Panc1 (cell line): ENCODE measurements at regions not wholly inside any gene's neighbourhood (a gene's known extent, or its start where the extent isn't known, plus 50 kb on each side); places are given as distances from the start of the nearest gene placed in this dataset.

Experiments used
- ATAC-seq: fragments of 200-7000 bp; cut with Tn5 transposase; 2 replicates; pipeline ENCODE4 v1.9.1; 2020; ENCODE audit warnings: mild to moderate bottlenecking, moderate library complexity
- BruUV-seq: library from RNA; stranded (reverse); fragments of 400-500 nt; replicated peaks from 2 replicates; lab custom pipeline; 2021; lab: Mats Ljungman, UMichigan
- CTCF ChIA-PET: fragments of 300-600 bp; sonication (Branson Sonifier 250); formaldehyde crosslinking; loops from one replicate; lab custom pipeline; 2022; ENCODE audit warnings: antibody characterized with exemption; lab: Charles Lee
- POLR2A ChIA-PET: fragments of 300-600 bp; sonication (Branson Sonifier 250); formaldehyde crosslinking; loops from one replicate; lab custom pipeline; 2022; ENCODE audit warnings: antibody characterized with exemption; lab: Charles Lee
- DNase-seq: peaks from one replicate; pipeline ENCODE4 v3.0.0-alpha.2; 2010; ENCODE audit warnings: low read depth, low spot score
- H3K27ac ChIP-seq: 2 replicates; pipeline ENCODE4 v1.5.1; 2011; ENCODE audit warnings: mild to moderate bottlenecking, low read length, inconsistent platforms
- H3K27me3 ChIP-seq: fragments of 200-500 bp; sonication (Bioruptor generic); 2 replicates; pipeline ENCODE4 v1.6.0; 2014; ENCODE audit warnings: low read length, inconsistent platforms; ENCODE audit not compliant: control insufficient read depth, insufficient read depth
- H3K36me3 ChIP-seq: fragments of 200-500 bp; sonication (Bioruptor generic); 2 replicates; pipeline ENCODE4 v1.5.1; 2014; ENCODE audit warnings: inconsistent platforms, mild to moderate bottlenecking, low read length, moderate library complexity; ENCODE audit not compliant: control insufficient read depth, insufficient read depth
- H3K4me1 ChIP-seq: 2 replicates; pipeline ENCODE4 v1.5.1; 2011; ENCODE audit warnings: inconsistent platforms, mild to moderate bottlenecking, low read length, moderate library complexity; ENCODE audit not compliant: control insufficient read depth, insufficient read depth
- H3K4me3 ChIP-seq, 2 experiments: 2 replicates each; pipeline ENCODE4 v1.5.1; 2011 to 2012; ENCODE audit warnings: low read depth in 2 of 2, low read length in 2 of 2, mild to moderate bottlenecking in 2 of 2, inconsistent platforms in 1 of 2, moderate library complexity in 1 of 2
- H3K9me3 ChIP-seq: fragments of 200-500 bp; sonication (Bioruptor generic); 2 replicates; pipeline ENCODE4 v1.5.1; 2014; ENCODE audit warnings: low read depth, mild to moderate bottlenecking, inconsistent platforms, low read length, moderate library complexity; ENCODE audit not compliant: control insufficient read depth, insufficient read depth
- CTCF ChIP-seq: fragments of 450-650 bp; IDR thresholded peaks from 2 replicates; pipeline ENCODE4 v1.5.1; 2017; ENCODE audit warnings: mild to moderate bottlenecking
- POLR2AphosphoS5 ChIP-seq: IDR thresholded peaks from 2 replicates; pipeline ENCODE4 v1.6.1; 2012; ENCODE audit warnings: mild to moderate bottlenecking, low read depth, low read length, moderate library complexity
- REST ChIP-seq, 2 experiments: IDR thresholded peaks; 2 replicates each; pipeline ENCODE4 v1.6.1; 2011 to 2012; ENCODE audit warnings: low read depth in 2 of 2, control low read depth in 1 of 2, low read length in 1 of 2, mild to moderate bottlenecking in 1 of 2, moderate library complexity in 1 of 2; ENCODE audit not compliant: insufficient read depth in 1 of 2
- SIN3A ChIP-seq: IDR thresholded peaks from 2 replicates; pipeline ENCODE4 v1.6.1; 2012; ENCODE audit warnings: low read depth, mild to moderate bottlenecking, low read length, moderate library complexity, borderline replicate concordance; ENCODE audit not compliant: insufficient read depth
- TCF7L2 ChIP-seq: IDR thresholded peaks from 2 replicates; pipeline ENCODE4 v1.6.1; 2011; ENCODE audit warnings: mild to moderate bottlenecking, low read depth, low read length, inconsistent platforms
- in situ Hi-C: cut with HindIII; loops from 2 replicates; pipeline ENCODE4 v1.10.0; 2016; ENCODE audit warnings: low sequenced_read_pairs, low pct_unique_long_range_greater_than_20kb
- intact Hi-C: fragments of 100-400 bp; cut with micrococcal nuclease; formaldehyde crosslinking; loops from one replicate; pipeline ENCODE4 v1.10.0; 2022; ENCODE audit not compliant: unreplicated experiment

- CTCF ChIA-PET = no interaction called here
These were observed 54.7 kb upstream of the STEAP4 start for GRCh38 chr7:88361357-88361756.

GRCh38 chr7:88358881-88359280 lies 52.2 kb upstream of the STEAP4 start:
- Histone ChIP-seq H3K36me3 (no peaks in the 10 kb centered on the region; the same call in 1 of the 2 replicates), H3K27me3 (no peaks in the 10 kb centered on the region), H3K4me1 (no peaks in the 10 kb centered on the region), H3K4me3 (no peak overlapping the region), H3K9me3 (no peaks in the 10 kb centered on the region), H3K27ac (no peak overlapping the region)
- BruUV-seq = no TSS peak
- TF ChIP-seq REST (IDR thresholded peaks at IDR 0.05; ENCODE audit: insufficient read depth in 1 of 2, low read depth in 2 of 2, low read length in 1 of 2) (no peak), SIN3A (no peak), CTCF (no peak), POLR2AphosphoS5 (no peak), TCF7L2 (no peak)
- DNase-seq = no peak
- ATAC-seq = no peak
- in situ Hi-C loops (no loop called here), intact Hi-C loops (loop anchor here (2.0 kb wide), 1 partner anchor 116 kb away; no protein-coding TSS in a partner anchor)
- ChIA-PET CTCF (no interaction called here), POLR2A (no interaction called here)

More at GRCh38 chr7:88361357-88361756, 54.7 kb upstream of the STEAP4 start:
- in situ Hi-C loops = no loop called here
- Histone ChIP-seq H3K27me3 (no peaks in the 10 kb centered on the region), H3K27ac (no peak overlapping the region), H3K9me3 (no peaks in the 10 kb centered on the region), H3K4me3 (no peak overlapping the region), H3K36me3 (no peaks in the 10 kb centered on the region), H3K4me1 (no peaks in the 10 kb centered on the region)
- POLR2A ChIA-PET = no interaction called here
- DNase-seq = no peak
- intact Hi-C loops = no loop called here
- BruUV-seq = no TSS peak
- no peak for TF ChIP-seq SIN3A
- no peak for TF ChIP-seq CTCF
- TF ChIP-seq TCF7L2 = no peak
- TF ChIP-seq POLR2AphosphoS5 = no peak
- TF ChIP-seq REST (IDR thresholded peaks at IDR 0.05; ENCODE audit: insufficient read depth in 1 of 2, low read depth in 2 of 2, low read length in 1 of 2) = no peak
- no peak for ATAC-seq
